MM.1S (cell line): ENCODE measurements at regions not wholly inside any gene's neighbourhood (a gene's known extent, or its start where the extent isn't known, plus 50 kb on each side); places are given as distances from the start of the nearest gene placed in this dataset.

Source experiments
- EZH2 ChIP-seq: fragments of 300-600 bp; sonication (generic); optimal IDR thresholded peaks from 2 replicates; pipeline ENCODE3; 2017; ENCODE audit warnings: low read depth, mild to moderate bottlenecking, antibody characterized with exemption, low read length, mixed read lengths
- EZH2phosphoT487 ChIP-seq: fragments of 300-600 bp; sonication (generic); IDR thresholded peaks from 2 replicates; pipeline ENCODE4 v1.6.1; 2018; ENCODE audit warnings: antibody characterized with exemption, low read length
- TF ChIP-seq, protein P1 (sequence below): fragments of 300-600 bp; sonication (generic); IDR thresholded peaks from 2 replicates; pipeline ENCODE4 v1.5.1; 2016; ENCODE audit warnings: antibody characterized with exemption, low read length, mixed read lengths

DNA sequence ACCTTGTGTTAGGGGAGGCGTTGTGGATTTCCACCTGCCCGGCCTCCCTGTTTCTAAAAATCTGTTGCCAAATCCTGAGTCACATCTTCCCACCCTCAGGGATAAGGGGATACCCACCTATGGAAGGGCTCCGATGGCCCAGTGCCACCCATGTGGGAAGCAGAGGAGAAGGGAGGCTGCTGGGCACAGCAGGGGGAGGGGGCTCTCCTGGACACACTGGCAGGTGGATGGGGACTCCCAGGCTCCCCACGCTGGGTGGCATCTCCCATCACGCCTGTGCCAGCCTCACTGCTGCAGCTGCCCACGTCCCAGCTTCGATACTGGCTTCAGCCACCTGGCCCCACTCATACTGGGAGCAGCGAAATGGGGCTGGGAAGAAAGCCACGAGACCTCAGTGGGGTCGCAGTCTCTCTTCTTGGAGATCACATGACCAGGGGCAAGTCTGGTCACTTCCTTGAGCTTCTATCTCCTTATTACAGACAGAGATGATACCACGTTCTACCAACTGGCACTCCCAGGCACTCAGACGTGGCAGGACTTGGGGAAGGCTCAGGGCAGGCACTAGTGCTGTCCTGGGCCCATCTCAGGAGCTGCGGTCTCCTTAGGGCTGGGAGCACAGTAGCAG, 72.2 kb downstream of the PITPNM2 start:
- TF ChIP-seq, protein P1, sequence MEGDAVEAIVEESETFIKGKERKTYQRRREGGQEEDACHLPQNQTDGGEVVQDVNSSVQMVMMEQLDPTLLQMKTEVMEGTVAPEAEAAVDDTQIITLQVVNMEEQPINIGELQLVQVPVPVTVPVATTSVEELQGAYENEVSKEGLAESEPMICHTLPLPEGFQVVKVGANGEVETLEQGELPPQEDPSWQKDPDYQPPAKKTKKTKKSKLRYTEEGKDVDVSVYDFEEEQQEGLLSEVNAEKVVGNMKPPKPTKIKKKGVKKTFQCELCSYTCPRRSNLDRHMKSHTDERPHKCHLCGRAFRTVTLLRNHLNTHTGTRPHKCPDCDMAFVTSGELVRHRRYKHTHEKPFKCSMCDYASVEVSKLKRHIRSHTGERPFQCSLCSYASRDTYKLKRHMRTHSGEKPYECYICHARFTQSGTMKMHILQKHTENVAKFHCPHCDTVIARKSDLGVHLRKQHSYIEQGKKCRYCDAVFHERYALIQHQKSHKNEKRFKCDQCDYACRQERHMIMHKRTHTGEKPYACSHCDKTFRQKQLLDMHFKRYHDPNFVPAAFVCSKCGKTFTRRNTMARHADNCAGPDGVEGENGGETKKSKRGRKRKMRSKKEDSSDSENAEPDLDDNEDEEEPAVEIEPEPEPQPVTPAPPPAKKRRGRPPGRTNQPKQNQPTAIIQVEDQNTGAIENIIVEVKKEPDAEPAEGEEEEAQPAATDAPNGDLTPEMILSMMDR, result no peak
- TF ChIP-seq EZH2 (no peak), EZH2phosphoT487 (no peak)
